GM18909 (cell line): ENCODE measurements at regions not wholly inside any gene's neighbourhood (a gene's known extent, or its start where the extent isn't known, plus 50 kb on each side); places are given as distances from the start of the nearest gene placed in this dataset.

ENCODE experiments used
- ATAC-seq: cut with Tn5 transposase; IDR thresholded peaks from one replicate; pipeline ENCODE4 v1.9.1; 2021; ENCODE audit warnings: mild to moderate bottlenecking; ENCODE audit not compliant: unreplicated experiment, poor library complexity

DNA sequence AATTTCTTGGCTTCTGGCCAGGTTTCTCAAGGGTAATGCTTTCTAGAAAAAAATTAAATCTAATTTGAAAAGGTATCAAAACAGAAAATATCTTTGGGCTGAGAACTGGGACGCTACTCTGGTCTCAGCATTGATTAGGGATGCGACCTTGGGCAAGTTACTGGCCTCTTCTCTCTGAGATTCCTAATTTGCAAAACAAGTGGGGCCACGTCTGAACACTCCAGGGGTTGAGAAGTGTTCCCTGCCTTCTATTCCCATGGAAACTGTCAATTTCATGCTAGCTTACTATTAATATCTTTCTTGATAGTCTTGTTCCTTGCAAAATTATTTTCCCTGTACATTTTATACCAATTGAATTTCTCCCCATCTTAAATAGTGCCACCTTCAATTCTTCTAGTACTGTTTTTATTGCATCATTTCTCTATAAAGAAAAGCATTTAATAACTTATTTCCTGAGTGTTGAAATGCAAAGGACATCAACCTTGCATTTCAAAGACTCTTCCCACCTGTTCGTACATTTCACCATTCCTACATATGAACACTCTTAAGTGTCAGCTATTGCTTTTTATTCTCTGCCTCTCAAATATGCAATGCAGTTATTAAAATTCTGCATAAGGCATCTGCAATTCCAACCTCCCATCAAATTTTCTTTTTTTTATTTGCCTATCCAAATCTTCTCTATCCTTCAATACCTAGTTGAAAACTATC, 118.3 kb upstream of the DSEL start:
- ATAC-seq, result no peak

DNA sequence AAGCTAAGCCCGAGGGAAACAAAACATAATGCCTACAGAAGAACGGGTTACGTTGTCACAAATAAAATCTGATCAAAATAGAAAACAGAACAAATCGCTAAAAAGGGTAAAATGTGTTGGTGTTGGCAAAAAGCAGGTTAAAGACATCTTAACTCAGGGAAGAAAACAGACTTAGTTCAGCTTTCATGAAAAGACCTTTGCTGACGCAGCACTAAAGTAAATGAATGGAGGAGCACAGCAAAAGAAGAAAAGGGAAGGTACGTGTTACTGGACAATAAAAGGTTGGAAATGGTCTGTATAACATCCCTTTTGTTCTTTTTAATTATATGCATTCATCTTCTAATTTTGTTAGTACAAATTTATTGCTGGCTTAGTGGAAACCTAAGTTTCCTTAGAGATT, 117.4 kb upstream of the DSEL start:
- no peak for ATAC-seq

DNA sequence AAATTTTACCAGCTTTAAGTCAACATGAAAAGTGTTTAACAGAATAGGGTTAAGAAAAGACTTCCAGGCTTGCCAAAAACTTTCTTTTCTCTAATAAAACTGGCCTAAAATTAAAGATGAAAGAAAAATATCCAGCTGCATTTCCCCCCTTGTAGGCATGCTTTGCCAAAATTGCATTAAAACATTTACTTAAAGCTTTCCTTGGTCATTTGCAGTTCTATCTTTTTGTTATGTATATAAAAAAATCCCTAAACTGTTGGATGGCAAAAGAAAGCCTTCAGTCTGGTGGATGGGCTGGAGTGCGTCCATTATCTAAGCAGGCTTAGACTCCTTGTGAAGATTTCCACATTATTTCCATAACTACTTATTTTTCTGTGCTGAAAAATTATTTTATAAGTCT, 105.4 kb upstream of the DSEL start:
- ATAC-seq, result no peak

DNA sequence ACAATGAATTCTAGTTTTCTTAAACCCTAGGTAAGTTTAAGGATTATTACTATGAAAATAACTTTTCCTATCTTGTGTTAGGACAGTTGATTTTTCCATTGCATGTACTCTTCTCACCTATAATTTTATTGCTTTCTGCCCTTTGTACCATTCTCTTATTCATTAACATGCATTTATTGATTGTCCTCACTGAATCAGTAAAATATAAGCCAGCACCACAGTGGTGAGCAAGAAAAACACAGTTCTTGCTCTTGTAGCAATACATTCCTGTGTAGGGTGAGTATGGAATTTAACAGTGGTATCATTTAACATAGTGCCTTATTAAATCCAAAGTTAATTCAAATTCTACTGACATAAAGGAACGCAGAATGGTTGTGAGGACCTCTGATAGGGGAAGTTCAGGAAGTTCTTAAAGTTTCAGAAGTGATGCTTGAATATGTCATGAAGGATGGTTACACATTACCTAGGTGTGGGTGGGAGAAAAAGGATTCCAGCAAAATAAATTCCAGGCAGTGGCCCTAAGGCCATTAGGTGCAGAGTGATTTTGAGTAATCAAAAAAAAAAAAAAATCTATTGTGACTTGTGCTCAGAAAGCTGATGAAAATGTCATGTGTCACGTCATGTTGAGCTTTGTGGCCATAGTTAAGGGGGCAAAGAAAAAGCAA, 104.7 kb upstream of the DSEL start:
- ATAC-seq, result no peak

DNA sequence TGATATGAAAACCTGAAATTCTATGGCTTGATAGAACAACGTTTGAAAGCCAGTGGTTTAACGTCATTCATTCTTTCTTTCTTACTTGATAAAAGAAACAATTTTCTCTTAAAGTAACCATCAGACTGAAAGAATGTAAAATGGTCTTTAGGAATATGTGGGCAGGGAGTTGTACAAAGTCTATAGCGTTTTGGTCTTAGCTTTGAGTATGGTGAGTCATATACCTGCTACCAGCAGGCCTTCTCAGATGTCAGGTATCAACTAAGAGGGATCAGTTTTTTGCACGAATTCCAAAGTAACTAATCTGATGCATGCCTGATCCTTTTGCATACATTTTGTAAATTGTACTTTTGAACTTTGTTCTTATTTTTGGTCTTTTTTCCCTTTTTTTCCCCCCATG, 101.5 kb upstream of the DSEL start:
- no peak for ATAC-seq

DNA sequence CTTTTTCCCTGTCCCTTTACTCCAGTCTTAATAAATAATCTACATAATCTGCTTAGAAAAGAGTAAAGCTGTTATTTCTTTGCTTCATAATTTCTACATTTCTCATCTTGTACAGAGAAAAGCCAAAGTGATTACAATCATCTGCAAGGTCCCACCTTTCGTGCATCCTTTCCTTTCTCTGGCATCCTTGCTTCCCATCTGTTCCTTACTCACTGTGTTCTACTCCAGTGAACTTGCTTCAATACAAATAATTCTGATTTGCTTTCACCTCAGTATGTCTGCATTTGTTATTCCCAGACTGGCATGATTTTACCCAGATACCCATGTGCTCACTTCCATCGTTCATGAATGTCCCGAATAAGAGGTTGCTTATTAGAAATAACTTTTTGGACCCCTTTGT, 99.4 kb upstream of the DSEL start:
- no peak for ATAC-seq

DNA sequence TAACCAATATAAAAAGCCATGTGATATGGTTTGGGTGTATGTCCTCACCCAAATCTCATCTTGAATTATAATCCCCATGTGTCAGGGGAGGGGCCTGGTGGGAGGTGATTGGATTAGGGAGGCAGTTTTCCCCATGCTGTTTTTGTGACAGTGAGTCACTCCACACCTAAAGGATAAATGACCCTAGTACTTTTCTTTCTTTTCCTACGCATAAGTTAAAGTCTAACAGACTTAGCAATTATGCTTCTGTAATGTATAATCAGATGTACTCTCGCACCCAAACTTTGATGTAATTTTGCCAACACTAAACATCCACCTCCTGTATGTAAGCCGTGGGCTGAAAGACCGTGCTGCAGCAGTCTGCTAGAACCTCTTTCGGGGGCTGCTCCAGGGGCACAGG, 97.2 kb upstream of the DSEL start:
- ATAC-seq, result no peak

DNA sequence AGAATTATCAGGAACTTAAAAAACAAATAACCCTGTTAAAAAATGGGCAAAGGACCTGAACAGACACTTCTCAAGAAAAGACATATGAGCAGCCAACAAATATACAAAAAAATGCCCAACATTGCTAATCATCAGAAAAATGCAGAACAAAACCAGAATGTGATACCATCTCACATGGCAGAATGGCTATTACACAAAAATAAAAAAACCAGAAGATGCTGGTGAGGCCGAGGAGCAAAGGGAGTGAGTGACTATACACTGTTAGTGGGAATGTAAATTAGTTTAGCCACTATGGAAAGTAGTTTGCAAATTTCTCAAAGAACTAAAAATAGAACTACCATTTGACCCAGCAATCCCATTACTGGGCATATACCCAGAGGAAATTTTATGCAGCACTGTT, 95.8 kb upstream of the DSEL start:
- no peak for ATAC-seq

DNA sequence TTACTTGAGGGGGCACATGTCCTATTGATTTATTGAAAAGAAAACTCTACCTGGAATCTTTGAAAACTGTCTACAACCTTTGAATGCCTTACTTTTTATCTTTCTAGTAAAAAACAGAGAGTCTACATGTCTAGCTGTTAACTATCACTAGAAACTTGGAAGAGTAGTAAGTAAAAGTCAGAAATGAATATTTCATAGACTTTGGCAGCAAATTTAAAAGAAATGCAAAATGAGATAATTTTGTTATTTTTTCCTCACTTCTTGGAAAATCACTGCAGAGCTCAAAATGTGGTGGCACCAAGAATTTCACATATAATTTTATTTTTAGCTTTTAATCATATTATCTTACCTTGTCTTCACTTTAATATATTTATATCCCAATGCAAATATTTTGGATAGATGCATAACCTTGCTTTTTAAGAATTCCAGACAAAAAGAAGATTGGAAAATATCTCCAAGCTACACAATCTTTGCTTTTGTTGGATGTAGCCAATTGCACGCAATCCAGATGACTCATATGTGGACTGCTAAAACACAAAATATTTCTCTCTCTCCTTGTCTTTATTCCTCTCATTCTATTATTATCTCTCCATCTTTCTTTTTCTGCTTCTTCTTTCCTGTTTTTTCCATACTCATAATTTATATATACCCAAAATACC, 92.2 kb upstream of the DSEL start:
- no peak for ATAC-seq

DNA sequence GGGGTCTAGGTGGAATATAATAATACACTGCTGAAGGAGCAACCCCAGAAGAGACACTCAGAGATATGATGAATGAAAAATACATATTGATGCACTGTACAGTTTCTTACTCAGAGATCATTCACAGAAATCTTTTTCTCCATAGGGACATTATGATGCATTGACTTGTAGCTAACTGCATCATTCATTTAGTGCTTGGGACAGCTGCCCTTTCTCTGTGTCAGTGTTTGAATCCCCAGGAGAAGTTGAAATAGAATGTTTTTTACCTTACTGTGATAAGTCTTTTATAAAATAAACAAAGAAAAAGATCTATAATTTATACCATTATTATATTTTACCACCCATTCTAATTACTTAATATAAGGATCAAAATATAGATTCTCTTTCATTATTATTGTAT, 91.7 kb upstream of the DSEL start:
- no peak for ATAC-seq

DNA sequence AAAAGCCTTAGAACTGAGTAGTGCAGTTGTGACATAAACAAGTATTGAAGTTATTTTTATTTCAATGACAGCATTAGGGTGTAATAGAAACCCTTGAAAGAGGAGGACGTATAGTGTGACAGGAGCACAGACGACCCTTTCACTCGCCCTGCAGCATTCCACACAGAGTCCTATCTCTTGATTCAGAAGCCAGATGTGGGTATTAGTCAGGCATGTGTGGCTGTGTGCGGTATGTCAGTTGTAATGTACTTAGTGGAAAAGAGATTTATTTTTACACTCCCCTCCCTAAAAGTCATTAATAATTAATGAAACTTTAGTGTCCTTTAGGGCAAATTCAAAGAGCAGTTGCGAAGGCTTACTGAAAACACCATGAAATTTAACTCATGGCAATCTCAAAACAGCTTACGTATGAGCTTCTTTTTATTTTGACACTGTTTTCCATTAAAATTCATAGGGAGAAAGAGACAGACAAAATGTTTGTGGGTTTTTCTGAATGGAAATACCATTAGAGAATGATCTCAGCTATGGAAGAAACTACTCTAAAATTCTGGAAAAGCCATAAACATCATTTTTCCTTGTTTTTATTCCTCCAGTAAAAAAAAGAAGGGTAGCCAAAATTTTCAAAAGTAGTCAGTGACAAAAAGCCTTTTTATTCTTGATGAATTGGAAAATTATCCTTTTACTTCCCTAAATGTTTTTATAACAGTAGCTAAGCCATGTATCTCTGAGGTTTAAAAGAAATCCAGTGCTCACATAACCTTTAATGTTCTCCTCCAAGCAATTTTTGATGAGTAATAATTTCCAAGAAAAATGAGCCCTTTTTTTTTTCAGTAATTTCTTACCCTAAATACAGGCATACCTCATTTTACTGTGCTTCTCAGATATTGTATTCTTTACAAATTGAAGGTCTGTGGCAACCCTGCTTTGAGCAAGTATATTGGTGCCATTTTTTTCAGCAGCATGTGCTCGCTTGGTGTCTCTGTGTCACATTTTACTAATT, 84.0 kb upstream of the DSEL start:
- no peak for ATAC-seq

DNA sequence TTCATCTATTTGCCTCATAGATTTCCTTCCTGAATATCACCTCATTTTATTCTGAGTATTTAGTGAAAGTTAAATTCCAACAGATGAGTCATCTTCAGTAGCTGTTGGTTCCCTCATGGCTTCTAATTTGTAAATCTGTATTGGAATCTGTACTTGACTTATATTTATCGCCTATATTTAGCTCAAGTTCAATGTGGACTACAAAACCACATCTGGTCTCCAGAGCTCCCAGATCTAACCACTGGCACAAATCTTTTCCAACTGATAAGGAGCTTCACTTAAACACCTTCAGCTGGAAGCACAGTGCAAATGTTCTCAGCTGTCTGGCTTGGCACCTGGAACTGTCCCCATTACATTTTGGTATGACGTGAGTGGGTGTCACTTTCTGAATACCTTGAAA, 82.8 kb upstream of the DSEL start:
- ATAC-seq, result no peak

DNA sequence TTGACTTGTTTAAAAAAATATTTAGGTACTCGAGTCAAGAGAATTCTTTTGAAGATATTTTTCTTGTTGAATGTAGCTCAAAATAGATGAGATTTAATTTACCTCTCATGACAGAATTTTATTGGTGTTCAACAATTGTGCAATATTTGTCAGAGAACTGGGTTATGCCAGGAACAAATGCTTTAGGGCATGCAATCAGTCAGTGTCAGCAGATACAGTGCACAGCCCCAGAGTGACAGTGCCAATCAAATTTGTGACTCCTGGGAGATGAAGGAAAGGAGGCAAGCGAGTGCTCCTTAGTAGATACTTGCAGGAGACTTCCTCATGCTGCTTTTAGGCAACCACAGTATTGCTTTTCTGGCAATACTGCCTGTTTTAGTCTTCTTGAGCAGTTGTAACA, 81.2 kb upstream of the DSEL start:
- no peak for ATAC-seq

DNA sequence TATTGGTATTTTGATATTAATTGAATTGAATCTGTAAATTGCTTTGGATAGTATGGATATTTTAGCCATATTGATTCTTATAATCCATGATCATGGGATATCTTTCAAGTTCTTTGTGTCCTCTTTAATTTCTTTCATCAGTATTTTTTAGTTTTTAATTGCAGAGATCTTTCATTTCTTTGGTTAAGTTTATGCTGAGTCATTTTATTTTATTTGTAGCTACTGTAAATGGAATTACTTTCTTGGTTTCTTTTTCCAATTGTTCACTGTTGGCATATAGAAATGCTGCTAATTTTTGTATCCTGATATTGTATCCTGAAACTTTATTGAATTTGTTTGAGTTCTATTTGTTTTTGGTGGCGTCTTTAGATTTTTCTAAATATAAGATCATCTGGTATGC, 79.5 kb upstream of the DSEL start:
- no peak for ATAC-seq

DNA sequence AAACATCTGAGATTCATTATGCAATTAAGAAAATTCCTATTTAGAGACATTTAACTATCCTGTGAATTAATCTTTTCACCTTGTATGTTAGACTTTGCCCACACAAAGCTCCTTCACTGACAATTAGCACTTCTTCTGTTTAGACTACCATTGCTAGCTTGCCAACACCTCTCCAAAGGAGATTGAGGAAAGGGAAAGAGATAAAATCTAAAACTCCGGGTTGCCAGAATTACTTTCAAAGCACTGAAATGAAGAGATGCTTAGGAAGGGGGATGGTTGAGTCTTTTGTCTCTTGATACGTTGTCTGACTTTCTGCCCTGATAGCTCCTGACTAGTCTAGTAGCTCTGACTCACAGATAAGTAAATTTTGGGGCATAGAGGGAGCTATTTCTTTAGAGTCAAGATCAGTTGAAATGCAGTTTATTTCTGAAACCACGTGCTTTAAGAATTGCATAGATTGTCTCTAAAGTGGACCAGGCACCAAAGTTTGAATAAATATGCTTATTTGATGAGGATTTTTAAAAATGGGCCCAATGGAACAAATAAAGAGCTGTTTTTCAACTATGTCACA, 74.1 kb upstream of the DSEL start:
- no peak for ATAC-seq

DNA sequence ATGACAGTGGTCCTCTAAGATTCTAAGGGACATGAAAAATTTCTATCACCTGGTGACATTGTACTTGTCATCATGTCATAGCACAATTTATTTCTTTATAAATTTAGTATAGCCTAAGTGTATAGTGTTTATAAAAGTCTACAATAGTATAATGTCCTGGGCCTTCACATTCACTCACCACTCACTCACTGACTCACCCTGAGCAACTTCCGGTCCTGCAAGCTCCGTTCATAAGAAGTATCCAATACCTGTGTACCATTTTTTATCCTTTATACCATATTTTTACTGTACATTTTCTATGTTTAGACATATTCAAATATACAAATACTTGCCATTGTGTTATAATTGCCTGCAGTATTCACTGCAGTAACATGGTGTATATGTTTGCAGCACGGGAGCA, 72.8 kb upstream of the DSEL start:
- ATAC-seq, result no peak

DNA sequence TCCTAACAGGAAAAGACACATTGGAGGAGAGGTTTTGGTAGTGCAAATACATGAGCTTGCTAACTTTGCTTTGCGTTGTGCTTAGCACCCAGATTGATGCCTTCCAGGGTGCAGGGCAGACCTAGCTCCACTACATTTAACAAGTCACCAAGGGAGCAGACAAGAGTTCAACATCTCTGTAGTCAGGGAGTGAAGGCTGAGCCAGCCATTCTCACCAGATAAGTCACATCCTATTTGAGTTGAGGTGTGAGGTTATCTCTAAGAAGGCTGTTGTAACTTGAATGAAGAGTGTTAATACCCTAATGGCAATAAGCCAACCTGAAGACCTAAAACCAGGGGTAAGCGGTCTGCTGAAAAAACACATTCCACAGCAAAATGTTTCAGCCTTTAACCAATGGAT, 69.6 kb upstream of the DSEL start:
- ATAC-seq, result no peak

DNA sequence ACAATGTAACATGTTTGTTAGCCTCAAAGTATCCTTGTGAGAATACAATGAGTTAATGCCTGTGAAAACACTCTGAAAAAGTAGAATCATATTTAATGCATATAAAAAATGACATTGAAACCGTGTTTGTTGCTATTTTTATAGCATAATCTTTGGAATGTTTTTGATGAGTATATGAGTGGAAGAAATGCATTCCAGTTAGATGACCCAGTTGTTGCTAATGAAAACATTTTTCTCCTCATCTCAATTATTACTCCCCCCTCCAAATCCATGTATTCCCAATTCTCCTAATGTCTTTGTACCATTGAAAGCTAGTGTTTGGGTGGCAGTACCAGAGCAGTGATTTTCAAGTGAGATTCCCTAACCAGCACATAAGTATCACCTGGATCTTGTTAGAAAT, 67.1 kb upstream of the DSEL start:
- ATAC-seq, result no peak

DNA sequence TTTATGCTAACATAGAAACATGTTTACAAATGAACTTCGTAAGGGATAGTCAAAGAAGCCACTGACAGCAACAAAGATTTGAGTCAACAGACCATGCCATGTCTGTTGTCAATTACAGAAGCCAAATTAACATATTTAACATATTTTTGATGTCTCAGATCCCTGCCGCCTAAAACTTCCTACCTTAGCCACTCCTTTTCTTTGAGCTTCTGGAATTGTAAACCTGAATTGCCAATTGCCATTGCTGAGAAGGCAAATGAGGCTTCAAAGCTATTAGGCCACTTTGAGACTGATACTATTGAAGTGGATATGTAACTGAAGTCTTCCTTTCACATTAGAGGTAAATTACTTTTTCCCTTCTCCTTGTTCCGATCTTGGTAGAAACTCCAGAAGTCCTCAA, 66.0 kb upstream of the DSEL start:
- ATAC-seq, result no peak

DNA sequence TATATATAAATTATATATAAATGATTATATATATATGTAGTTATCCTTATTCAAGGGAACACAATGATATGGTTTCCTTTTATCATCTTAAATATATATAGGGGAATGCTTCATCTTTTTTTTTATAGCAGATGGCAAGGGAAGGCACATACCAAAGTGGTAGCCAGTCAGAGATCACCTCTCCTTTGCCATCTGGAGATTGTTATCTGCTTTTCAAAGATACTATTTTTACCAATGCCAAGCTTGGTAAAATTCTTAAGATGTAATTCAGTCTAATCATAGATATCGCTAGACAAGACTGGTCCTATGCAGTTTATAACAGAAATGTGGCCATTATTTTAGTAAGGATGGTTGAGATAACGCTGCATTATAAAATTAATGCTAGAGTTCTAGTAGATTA, 64.7 kb upstream of the DSEL start:
- no peak for ATAC-seq
